NCI-H774 (cell line): ENCODE measurements at regions not wholly inside any gene's neighbourhood (a gene's known extent, or its start where the extent isn't known, plus 50 kb on each side); places are given as distances from the start of the nearest gene placed in this dataset.

Experiments used
- DNase-seq: peaks from one replicate; lab custom pipeline; 2025; lab: John Stamatoyannopoulos, UW

DNA sequence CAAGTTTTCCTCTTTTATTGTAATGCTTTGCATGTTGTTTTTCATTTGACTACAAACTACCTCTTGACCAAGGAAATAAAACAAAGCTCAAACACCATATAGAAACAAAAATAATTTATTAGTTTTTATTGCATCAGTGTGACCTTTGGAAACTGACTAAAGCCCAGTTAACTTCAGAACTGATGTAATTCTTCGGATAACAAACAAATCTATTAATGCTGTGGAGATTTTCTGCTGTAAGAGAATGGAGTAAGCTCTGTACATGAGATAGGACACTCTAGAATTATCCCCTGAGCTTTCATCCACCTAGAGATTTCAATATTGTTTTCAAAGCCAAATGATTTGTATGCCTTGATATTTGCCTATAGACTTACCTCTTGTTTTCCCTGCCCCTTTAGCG, 154.0 kb upstream of the KCNK2 start:
- no peak for DNase-seq

DNA sequence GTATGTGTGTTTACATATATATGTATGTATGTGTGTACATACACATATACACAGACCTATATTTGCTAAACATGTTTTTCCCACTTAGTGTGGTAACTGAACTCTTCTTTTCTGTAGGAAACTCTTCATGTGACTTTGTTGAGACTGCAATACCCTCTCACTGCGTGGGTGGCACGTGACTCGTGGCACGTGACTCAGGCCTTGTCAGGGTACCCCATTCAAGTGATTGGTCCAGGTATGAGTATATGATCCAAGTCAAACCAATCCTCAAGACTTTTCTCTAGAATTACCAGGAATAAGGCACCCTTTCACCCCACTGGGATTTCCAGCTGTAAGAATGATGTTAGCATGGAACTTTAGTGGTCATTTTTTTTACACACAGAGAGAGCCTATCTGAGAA, 149.2 kb upstream of the KCNK2 start:
- DNase-seq, result no peak

DNA sequence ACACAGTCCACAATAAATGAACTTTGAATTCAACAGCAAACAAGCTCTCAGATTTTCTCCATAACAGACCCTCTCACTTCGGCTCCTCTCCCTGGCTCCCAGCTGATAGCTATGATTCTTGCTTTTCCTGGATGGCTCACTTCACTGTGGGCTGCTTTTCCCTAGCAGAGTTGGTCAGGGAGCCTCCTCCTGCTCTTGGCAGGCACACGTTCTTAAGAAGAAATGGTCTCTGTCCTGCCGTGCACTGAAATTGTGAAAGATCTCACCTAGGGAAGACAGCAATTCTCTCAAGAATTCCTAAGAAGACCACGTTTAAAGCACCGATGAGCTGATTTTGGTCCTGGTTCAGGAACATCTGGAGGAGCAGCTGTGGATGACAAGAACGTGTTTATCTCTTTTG, 148.5 kb upstream of the KCNK2 start:
- no peak for DNase-seq

DNA sequence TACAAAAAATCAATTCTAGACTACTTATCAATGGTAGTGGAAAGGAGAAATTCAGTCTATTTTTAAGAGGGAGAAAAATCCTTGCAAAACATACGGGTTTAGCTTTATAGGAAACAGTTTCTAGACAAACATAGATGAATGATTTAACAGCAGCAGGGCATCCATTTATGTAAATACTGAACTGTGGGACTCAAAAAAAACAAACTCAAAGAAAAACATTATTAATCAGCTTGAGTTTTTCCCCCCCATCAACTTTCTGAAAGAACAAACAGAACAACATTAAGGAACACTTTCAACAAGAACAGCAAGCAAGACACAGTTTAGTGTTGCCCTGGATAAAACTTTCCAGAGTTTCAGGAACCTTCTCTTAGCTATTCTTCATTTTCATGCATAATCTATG, 147.3 kb upstream of the KCNK2 start:
- DNase-seq, result no peak

DNA sequence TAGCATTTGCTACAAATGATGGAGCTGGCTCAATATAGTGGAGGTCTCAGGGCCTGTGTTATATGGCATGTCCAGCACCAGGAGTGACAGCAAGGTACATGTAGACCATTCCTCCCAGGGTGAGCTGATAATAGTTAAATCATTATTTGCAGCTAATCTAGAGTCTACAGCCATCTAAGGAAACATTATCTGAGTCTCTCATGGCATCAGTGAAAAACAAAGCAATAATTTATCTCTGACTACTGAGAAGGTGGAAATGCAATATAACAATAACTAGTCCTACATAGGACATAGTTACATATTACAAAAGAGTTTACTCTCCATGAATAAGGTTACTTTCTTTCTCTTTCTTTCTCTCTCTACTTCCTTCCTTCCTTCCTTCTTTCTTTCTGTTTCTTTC, 143.4 kb upstream of the KCNK2 start:
- DNase-seq, result no peak

DNA sequence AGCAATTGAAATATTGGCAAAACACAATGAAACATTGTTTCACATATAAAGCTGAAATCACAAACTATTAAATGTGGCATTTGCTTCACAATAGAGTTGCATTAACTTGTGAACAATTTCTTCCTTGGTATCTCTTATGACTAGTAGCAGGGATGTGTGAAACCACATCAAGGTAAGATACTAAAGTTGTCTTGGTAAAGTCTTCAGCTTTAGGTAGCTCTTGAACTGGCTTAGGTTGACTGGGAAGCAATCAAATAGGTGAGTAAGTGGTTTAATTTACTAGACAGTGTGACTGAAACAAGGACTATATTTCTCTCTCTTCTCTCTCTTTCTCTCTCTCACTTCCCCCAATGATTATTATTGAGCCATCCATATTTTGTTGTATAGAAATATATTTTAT, 141.5 kb upstream of the KCNK2 start:
- no peak for DNase-seq

DNA sequence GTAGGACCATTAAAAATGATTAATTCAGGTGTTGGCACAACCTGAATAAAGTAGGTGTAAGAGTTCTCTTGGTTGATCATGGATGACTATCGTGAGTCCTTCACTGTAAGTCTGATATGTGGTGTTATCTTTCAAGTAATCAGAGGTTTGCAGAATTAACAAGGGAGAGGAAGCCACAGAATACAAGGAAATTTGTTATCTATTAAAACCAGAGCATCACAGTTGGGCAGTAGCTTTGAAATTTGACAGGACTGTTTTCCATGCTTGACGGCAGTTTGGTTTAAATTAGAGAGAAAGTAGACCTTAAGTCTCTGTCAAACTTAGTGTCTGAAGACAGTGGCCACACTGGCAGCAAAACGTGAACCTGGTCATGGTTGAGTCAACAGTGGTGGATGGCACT, 139.5 kb upstream of the KCNK2 start:
- no peak for DNase-seq

DNA sequence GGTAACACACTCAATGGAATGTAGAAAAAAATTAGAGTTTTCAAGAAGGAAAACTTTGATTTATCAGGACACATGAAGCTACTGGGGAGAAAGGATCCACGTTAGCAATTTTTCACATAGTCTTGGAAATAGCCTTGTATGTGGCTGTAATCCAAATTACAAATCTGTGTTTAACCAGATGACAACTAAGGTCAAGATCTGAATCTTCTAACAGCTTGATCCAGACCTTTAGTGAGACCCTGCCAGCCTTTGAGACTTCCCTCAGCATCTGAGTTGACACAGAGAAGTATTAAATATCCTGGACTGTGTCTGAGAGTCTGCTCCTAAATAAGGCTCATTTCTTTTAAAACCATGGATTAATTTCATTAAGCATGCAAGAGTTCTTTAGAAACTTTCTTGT, 135.9 kb upstream of the KCNK2 start:
- DNase-seq, result no peak

DNA sequence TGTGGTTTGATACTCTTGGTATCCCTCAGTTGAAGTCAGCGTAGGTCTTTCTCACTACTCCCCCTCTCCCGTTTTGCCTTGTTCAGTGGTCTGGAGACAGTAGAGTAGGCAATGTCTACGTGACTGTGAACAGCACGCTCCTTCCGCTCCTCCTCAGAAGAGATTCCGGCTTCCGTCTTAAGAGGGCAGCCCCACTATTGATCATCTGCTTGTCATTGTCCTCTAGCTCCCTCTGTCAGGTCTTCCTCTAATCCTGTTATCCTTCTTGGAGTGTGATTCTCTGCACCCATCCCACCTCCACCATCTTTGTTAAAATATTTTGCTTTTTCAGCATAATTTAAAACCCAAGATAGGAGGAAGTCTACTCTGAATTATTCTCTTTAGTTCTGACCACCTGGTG, 129.9 kb upstream of the KCNK2 start:
- no peak for DNase-seq

DNA sequence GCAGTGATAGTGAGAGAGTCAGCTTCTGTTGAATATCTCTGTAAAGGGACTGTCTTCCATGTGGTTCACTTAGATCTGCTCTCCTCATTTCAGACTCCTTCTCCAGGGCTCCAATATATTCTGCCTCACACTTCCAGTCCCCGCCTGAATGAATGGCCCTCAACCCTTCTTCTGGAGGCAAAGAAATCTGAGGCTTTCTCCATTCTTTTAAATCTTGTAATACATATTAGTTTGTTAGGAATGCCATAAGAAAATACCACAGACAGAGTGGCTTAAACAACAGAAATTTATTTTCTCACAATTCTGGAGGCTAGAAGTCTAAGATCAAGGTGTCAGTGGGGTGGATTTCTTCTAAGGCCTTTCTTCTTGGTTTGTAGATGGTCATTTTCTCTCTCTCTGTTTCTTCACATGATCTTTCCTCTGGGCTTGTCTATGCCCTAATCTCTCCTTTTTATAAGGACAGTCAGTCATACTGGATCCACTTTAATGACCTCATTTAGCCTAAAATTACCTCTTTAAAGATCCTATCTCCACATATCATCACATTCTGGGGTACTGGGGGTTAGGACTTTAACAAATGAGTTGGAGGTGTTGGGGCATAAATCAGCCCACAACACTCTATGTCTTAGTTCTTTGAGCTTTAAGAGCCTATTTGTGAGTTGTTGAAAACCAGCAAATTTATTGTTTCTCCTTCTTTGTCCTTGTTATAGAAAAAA, 128.5 kb upstream of the KCNK2 start:
- no peak for DNase-seq

DNA sequence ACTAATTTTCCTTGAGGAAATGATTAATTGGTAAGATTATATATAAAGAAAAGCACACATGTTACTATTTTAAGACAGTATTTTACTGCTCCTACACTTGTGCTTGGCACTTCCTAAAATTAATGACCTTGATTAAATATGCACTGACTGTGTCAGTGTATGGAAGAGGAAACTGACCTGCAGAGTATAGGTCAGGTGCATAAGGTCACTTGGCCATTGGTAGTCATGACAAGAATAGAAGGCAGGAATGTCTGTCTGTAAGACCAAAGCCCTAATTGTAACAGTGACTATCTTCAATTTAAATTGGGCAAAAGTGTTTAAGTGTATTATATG, 128.0 kb upstream of the KCNK2 start:
- no peak for DNase-seq

DNA sequence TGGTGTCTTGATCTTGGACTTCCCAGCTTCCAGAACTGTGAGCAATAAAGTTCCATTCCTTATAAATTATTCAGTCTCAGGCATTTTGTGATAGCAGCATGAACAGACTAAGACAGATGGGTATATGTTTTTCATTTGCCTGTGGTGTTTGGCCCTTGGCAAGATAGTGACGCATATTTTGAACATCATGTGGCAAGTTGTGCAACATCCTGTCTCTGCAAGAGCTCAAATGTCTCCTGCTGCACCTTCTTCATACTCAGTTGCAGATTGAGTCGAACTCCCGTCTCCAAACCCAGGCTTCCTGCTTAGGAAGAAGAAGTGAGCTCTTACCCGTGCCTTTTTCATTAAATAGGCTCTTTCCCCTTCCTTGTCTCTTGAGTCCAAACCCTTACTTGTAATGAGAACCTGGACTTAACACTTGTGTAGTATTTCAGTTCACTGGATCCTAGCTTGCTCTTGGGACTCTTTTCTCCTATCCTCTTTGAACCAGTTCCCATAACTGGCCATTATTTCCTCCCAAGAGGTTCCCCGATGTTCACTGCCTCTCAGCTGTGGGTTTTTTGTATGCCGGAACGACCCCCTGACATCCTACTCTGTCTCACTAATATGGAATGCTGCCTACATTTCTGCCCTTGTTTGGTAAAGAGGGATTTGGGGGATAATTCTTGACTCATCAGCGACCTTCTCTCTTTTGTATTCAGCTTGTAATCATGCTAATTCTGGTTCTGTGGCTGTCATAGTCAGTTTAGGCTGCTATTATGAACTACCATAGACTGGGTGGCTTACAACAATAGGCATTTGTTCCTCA, 125.0 kb upstream of the KCNK2 start:
- DNase-seq, result no peak

DNA sequence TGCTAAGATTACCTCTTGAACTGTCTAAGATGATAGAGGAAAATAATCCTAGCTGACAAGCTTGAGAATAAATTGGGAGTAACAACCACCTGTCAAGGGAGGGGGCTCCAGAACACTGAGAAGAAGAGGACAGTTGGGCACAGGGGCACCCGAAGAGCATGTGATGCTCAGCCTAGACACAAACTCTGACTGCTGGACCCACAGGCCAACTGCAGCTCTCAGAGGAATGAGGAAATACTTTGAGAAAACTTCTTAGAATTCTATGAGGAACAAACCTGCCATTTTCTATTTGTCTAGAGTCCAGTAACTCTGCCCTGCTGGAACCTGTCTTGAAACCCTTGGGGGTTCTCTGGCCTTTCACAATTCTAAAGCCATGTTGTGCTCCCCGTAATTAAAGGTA, 124.1 kb upstream of the KCNK2 start:
- DNase-seq, result no peak

DNA sequence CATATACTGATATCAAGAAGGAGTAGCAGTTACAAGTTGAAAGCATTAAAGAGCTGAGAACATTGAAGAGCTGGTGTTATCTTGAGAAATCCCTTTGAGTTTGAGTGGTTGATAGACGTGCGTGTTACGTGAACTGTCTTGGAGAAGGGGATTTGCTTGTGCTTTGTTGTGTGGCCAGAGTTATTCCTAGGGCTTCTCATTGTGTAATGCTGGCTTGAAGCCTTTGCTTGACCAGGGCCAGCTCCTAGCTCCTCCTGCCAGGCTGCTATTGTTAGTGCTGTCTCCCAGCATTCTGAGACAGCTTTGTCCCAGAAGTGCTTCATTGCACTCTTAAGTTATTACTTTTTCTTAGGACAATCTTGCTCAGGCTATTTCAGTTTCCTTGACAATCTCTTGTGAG, 116.2 kb upstream of the KCNK2 start:
- DNase-seq, result no peak

DNA sequence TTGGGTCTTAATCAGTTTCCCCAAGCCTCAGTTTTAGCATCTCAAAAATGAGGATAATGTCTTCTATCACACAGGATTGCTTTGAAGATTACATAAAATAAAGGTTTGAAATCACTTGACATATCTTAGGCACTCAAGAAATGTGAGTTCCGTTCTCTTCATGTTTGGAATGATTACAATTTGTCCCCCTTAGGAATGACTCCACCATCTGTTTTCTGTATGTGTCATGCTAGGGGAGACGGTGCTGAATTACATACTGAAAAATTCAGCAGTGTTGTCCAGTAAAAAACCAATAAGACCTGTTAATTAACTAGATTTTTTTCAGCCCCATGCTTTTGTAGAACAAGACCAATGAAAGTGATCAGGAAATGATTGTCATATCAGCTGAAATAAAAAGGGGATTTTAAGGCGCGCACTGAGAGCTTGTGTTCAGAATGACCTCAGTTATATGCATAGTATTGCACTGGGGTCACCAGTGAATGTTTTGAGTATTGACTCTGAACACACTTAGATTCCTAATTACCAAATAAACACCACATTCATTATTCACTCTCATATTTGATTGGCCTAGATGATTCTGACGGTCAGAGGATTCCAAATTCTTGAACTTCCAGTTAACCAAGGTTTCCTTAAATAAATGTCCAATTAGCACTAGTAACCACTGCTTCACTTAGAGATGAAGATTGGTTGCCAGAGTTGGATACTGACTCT, 114.5 kb upstream of the KCNK2 start:
- no peak for DNase-seq

DNA sequence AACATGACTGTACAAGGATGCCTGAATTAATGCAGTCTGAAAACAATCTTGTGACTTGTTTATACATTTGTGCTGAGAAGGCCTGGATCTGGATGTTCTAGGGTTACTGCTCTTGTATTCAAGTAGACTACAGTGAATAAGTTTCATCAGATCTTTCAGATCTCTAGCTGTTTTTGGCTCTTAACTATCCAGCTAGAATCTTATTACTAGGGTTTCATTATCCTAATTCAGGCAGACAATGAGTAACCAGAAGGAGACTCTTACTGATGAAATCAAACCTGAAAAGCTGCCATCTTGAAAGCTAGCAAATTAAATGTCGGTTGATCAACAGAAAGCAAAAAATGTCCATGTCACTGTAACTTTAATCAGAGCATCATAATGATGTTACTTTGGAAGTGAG, 112.5 kb upstream of the KCNK2 start:
- no peak for DNase-seq

DNA sequence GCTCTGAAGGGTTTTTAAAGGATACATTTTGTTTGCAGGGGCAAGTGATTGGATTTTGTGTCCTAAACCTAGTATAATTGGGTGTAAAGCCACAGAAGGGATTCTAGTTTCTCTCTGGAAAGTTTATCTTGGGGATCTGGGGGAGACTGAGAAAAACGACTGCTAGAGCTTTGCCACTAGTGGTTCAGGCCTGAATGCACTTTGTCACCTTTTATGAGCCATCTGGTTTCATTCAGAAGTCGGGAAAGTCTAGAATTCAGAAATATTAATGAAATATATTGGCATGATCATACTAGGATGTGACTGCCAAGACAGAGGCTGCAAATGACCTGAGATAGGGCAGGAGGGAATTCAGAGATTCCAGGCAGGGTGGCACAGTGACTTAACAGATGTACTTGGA, 111.5 kb upstream of the KCNK2 start:
- DNase-seq, result no peak

DNA sequence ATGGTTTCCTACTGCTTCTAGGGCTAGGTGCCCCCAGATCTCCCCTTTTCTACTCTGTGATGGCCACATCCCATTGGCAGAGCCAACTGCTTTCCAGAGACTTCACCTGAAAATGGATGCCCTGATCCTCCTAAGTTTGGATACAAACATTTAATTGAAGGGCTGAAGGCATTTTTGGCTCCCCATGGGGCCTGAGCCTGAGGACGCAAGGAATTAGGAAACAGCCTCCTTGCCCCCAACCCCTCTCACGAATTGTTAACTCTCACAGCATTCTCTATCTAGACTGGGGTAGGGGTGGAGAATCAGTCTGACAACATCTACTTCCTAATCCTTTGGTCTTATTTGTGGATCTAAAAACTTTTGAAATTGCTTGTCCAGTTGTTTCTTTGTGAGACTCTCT, 108.5 kb upstream of the KCNK2 start:
- DNase-seq, result no peak

DNA sequence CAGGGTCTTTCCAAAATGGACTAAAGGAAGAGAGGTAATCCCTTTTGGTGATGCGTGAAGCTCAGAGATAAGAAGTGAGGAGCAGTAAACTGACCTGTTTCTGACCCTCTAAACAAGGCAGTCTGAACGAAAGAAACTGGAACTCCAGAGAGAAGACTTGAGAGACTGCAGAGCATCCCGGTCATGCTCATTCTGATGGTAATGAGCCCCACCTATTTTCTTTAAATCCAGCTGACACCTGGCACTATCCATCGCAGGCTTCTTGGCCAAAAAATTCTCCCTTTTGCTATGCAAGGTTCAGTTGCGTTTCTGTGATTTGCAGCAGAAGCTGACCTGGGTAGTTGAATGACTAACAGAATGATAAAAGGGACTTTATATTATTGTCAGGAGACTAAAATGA, 105.9 kb upstream of the KCNK2 start:
- no peak for DNase-seq

DNA sequence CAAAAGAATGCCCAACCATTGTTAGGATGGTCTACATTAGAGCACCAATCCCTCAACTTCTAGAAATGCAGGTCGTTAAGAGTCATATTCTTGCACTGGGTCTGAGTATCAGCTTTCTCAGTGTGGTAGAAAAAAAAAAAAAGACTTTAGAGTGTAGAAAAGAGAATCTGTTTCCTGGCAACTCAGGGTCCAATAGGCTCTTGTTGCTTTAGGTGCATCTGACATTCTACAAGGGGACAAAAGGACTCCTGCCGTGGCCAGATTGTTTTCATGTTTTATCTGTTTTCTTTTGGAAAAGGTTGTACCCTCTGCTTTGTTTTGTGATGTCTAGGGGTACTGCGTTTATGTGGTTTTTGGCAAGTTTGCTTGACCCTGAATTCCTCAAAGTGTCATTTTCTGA, 105.4 kb upstream of the KCNK2 start:
- DNase-seq, result no peak

DNA sequence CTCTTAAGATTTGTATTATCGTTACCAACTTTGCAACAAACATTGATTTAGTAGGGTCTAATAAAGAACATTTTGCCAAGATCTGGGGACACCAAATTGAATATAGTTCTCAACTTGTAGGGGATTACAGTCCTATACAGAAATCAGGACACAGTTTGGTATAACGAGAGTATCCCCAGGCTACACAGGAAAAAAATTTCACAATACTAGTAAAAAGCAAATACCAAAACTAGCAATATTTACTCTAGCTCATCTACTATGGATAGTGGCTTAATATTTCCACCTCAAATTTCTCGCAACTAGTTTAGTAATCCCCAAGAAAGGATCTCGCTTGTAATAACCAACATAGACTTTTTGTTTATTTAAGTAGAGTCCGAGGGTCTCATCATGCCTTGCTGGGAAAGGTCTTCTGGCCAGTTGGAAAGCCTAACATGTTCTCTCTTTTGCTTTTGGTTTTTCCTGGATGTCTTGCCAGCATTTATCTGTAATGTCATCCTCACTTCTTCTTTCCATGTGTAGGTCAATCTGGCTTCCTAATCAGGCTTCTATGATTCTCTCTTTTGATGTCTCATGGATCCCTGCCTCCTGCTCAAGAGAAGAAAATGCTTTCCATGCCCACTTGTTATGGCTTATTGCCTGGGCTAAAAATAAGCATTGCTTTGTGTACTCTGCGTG, 104.7 kb upstream of the KCNK2 start:
- no peak for DNase-seq

DNA sequence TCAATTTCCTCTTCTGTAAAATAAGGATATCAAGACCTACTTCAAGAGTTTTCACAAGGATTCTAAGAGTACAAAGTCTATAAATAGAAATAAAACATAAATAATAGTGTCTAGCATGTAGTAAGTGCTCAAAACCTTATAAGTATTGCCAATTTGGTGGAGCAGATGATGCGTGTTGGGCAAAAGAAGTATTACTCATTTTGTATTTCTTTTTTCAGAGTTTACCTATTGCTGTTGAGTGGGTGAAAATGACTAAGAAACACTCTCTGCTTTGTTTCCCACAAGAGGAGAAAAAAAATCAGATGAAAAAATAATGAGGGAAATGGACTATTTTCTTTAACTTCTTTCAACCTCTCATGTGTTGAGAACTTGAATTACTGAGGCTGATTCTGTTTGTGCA, 103.3 kb upstream of the KCNK2 start:
- DNase-seq, result no peak

DNA sequence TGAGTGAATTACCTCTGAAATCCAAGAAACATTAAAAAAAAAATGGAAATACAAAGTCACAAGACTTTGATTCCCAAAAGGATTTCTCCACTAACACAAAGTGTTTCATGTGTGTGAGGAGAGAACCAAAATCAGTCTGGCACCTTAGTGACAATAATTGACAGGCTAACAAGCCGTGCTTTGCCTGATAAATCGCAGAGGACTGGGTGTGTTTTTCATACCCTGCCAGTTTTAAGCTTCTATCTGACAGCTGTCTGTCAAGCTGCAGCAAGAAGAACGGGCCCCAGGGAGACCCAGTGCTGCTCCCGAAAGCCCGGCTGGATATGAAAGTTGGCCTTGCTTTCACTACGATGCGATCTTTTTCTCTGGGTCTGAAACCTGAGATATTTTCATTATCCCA, 101.6 kb upstream of the KCNK2 start:
- DNase-seq, result no peak
